ENCODE measurements at regions not wholly inside any gene's neighbourhood (a gene's known extent, or its start where the extent isn't known, plus 50 kb on each side); places are given as distances from the start of the nearest gene placed in this dataset.

- no peak for DNase-seq
- no peak for TF ChIP-seq CTCF (IDR thresholded peaks at IDR 0.05)
- Mint-ChIP-seq H3K4me1 (no peaks in the 10 kb centered on the region), H3K36me3 (ENCODE audit: low read depth) (no peaks in the 10 kb centered on the region), H3K27ac (no peak overlapping the region), H3K9me3 (peaks cover 4% of the 10 kb centered on the region), H3K4me3 (no peak overlapping the region), H3K27me3 (no peaks in the 10 kb centered on the region)
- intact Hi-C loops (cut with micrococcal nuclease), result no loop called here
- ChIA-PET CTCF (no interaction called here), POLR2A (no interaction called here)
- ATAC-seq (ENCODE audit: low read depth), result no peak
Observed at GRCh38 chr6:51387907-51388306, 569.2 kb downstream of the TFAP2B start.

- CTCF ChIA-PET, result no interaction called here
- DNase-seq, result no peak
Observed at GRCh38 chr6:51394061-51394460, 575.4 kb downstream of the TFAP2B start.

GRCh38 chr6:51396583-51396982 is 577.9 kb downstream of the TFAP2B start:
- Mint-ChIP-seq H3K27ac (no peak overlapping the region), H3K27me3 (no peaks in the 10 kb centered on the region), H3K36me3 (ENCODE audit: low read depth) (no peaks in the 10 kb centered on the region), H3K4me3 (no peak overlapping the region), H3K9me3 (no peaks in the 10 kb centered on the region), H3K4me1 (no peaks in the 10 kb centered on the region)
- intact Hi-C loops (cut with micrococcal nuclease), result no loop called here
- ChIA-PET POLR2A (no interaction called here), CTCF (no interaction called here)
- TF ChIP-seq CTCF (IDR thresholded peaks at IDR 0.05), result no peak
- DNase-seq, result no peak
- no peak for ATAC-seq (ENCODE audit: low read depth)

More at GRCh38 chr6:51394061-51394460, 575.4 kb downstream of the TFAP2B start:
- H3K9me3 Mint-ChIP-seq, result peaks cover 2% of the 10 kb centered on the region
- intact Hi-C loops (cut with micrococcal nuclease), result no loop called here
- H3K27me3 Mint-ChIP-seq, result no peaks in the 10 kb centered on the region
- H3K36me3 Mint-ChIP-seq (ENCODE audit: low read depth), result no peaks in the 10 kb centered on the region
- H3K27ac Mint-ChIP-seq, result no peak overlapping the region
- no peak overlapping the region for H3K4me3 Mint-ChIP-seq
- POLR2A ChIA-PET, result no interaction called here
- no peaks in the 10 kb centered on the region for H3K4me1 Mint-ChIP-seq
- no peak for TF ChIP-seq CTCF (IDR thresholded peaks at IDR 0.05)
- no peak for ATAC-seq (ENCODE audit: low read depth)

- DNase-seq (no peak), ATAC-seq (ENCODE audit: low read depth) (no peak)
- Mint-ChIP-seq H3K27ac (no peak overlapping the region), H3K27me3 (no peaks in the 10 kb centered on the region), H3K4me1 (no peaks in the 10 kb centered on the region), H3K4me3 (no peak overlapping the region), H3K9me3 (no peaks in the 10 kb centered on the region), H3K36me3 (ENCODE audit: low read depth) (no peaks in the 10 kb centered on the region)
- intact Hi-C loops (cut with micrococcal nuclease), result no loop called here
- TF ChIP-seq CTCF (IDR thresholded peaks at IDR 0.05), result no peak
- ChIA-PET CTCF (no interaction called here), POLR2A (no interaction called here)
Observed at GRCh38 chr6:51398064-51398705, 579.5 kb downstream of the TFAP2B start.

- no peaks in the 10 kb centered on the region for H3K36me3 Mint-ChIP-seq (ENCODE audit: low read depth)
- no peak for DNase-seq
- no peaks in the 10 kb centered on the region for H3K4me1 Mint-ChIP-seq
- intact Hi-C loops (cut with micrococcal nuclease), result no loop called here
- ChIA-PET POLR2A (no interaction called here), CTCF (no interaction called here)
- TF ChIP-seq CTCF (IDR thresholded peaks at IDR 0.05), result no peak
- no peak for ATAC-seq (ENCODE audit: low read depth)
- no peak overlapping the region for H3K27ac Mint-ChIP-seq
- H3K4me3 Mint-ChIP-seq, result no peak overlapping the region
- H3K9me3 Mint-ChIP-seq, result no peaks in the 10 kb centered on the region
- H3K27me3 Mint-ChIP-seq, result no peaks in the 10 kb centered on the region
Observed at GRCh38 chr6:51398793-51399192, 580.1 kb downstream of the TFAP2B start.
